NOMO-1 treated with DMSO at 0.1 percent for 48 hours (cell line): ENCODE measurements at regions not wholly inside any gene's neighbourhood (a gene's known extent, or its start where the extent isn't known, plus 50 kb on each side); places are given as distances from the start of the nearest gene placed in this dataset.

ENCODE experiments used
- DNase-seq: peaks from one replicate; lab custom pipeline; 2025; ENCODE audit not compliant: unreplicated experiment; lab: John Stamatoyannopoulos, UW

GRCh38 chr16:88315543-88316105, 67.1 kb upstream of the ZNF469 start:
- no peak for DNase-seq

- DNase-seq = no peak
Observed at GRCh38 chr16:88316151-88316550, 66.6 kb upstream of the ZNF469 start.

DNA sequence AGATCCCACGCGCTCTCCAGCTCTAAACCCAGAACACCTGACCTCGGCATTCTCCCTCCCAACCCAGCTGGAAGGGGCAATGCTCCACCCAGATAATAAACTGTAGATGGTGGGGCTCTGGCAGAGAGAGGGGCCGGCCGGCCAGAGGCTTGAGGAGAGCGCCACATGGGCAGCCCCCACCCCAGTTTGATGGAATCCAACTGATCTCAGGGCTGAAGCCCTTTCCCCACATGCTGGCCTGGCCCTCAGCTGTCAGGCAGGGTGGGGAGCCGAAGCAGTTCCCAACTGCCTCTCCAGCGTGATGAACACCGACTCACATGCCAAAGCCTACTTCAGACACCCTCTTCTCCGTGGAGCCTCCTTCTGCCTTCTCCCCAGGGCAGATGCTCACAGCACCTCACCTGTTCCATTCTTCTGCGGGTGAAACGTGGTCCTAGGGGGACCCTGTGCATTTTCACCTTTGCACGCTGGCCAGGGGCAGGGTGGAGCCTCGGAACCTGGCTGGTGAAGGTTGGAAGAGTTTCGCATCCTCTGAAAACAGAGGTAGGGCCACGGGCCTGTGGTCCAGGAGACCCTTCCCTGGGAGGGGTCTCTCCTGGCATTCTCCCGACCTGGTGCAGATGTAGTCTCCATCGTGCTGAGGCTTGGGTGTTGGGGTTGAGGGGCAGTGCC, 65.7 kb upstream of the ZNF469 start:
- DNase-seq = no peak

GRCh38 chr16:88317613-88317965, 65.2 kb upstream of the ZNF469 start:
- DNase-seq = no peak

- no peak for DNase-seq
Observed at GRCh38 chr16:88318051-88318450, 64.7 kb upstream of the ZNF469 start.

DNA sequence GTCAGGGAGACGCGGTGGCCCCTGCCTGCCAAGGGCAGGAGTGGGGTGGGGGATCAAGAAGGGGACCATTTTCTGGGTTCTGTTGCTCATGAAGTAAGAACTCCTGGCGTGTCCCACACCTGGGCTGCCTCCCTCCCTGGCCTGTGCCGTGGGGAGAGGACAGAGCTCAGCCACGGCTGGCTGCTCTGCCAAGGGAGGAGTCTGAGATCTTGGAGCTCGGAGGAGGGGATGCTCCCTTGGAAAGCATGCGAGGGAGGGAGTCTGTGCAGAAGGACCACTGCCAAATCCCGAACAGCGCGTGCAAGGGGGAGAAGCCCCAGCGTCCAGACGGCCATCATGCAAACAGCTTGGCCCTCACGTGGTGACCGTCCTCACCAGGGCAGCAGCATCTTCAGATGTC, 64.2 kb upstream of the ZNF469 start:
- DNase-seq = no peak

DNA sequence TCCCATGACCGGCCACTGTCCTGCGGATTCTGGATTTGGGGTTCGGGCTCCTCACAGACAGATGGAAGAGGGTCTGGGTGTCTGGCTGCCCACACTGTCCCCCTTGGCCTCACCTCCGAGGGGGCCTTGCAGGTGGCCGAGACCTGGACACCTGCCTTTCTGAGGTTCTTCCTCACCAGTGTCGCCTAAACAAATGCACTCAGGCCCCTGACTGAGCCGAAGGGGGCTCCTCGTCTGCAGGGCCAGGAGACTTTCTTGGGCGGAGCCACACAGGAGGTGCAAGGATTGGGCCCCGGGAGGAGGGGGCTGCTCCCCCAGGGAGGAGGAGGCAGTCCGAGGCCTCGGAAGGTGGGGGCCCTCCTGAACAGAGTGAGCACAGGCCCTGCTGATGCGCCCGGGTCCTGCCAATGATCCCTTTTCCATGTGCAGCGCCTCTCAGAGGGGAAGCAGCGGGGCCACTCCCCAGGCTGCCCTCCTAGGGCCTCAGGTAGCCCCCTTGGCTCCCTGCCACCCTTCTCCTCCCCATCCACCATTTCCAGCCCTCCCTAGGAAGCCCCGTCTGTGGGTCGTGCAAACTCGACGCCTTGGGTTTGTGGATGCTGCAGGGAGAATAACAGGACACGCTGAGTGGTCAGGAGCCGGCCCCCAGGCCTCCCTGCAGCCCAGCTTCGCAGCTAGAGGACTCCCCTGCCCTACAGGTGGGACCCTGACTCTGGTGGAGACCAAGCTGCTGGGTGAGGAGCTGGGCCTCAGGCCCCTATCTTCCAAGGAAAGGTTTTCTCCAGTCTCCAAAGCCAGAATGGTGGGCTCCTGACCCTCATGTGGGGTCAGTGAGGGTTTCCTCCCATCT, 63.4 kb upstream of the ZNF469 start:
- DNase-seq = no peak

GRCh38 chr16:88320947-88321634, 61.7 kb upstream of the ZNF469 start:
- no peak for DNase-seq

GRCh38 chr16:88321635-88322499, 60.9 kb upstream of the ZNF469 start:
- DNase-seq = no peak

DNA sequence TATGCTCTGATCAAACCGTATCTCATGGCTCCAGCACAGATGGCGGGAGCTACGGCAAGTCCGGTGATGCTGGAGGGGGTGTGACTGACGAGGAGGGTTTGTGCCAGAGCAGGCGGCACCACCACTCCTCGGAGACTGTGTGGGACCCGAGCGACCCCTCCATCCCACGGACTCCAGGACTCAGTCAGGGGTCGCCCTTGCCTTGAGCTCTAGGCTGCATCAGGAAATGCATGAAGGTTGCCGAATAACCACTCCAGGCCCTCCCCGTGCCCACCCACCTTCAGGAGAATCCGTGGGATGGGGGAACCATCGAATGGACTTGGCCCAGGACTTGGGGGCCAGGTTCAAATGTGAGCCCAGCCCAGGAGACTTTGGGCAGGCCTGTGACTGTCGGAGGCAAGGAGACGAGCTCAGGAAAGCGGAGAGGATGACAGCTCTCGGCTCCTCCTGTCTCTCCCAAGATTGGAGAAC, 60.2 kb upstream of the ZNF469 start:
- DNase-seq = no peak

GRCh38 chr16:88323041-88323440, 59.7 kb upstream of the ZNF469 start:
- no peak for DNase-seq

DNA sequence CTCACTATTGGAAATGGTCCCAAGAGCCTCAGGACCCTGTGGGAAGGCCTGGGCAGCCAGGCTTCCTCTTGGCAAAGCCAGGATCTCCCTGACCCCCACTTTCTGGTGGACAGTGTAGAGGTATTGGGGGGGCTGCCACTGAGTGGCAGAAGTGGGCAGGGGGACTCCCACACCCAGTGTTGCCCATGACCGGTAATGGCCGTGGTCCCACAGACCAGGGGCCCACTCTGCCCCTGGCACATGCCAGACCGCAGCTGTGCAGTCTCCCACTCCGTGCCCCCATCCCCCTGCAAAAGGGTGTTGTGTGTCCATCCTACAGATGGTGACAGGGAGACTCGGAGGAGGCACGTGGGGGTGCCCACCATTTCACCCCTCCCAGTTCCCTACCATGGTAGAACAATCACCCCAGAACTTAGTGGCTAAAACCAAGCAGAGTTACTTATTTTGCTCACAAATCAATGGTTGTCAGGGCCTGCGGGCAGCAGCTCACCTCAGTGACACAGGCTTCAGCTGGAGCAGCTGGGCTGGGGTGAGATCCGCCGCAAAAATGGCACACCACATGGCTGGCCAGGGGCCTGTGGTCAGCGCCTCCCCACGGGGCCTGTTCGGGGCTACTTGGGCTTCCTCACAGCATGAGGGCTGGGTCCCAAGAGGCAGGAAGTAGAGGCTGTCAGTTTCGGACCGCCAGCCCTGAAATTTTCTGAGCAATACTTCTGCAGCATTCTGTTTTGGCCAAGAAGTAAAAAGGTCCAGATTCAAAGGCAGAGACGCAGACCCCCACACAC, 59.0 kb upstream of the ZNF469 start:
- DNase-seq = no peak

DNA sequence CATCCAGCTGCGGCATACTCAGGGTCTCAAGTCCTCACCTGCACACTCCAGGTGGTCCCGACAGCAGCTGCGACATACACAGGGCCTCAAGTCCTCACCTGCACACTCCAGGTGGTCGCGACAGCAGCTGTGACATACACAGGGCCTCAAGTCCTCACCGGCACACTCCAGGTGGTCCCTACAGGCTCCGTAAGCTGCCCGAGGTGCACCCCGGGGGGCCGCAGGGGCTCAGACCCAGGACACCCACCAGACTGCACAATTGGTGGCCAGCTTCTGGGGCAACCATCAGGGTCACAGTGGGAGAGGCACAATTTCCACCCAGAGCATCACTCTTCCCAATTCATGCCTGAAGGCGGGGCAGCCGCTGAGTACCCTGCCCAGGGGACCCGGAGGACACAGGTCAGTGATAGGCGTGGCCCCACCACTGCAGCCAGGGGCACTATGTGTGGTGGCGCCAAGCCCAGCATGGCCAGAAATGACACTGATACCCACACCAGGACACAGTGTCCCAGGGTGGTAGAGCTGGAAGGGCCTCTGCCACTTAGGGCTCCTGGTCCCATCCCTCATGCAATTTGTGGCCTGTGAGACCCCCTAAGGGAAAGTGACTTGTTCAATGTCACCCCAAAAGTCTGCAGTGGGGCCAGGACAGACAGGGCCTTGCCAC, 57.5 kb upstream of the ZNF469 start:
- DNase-seq = no peak

- no peak for DNase-seq
Observed at GRCh38 chr16:88325976-88326375, 56.8 kb upstream of the ZNF469 start.

DNA sequence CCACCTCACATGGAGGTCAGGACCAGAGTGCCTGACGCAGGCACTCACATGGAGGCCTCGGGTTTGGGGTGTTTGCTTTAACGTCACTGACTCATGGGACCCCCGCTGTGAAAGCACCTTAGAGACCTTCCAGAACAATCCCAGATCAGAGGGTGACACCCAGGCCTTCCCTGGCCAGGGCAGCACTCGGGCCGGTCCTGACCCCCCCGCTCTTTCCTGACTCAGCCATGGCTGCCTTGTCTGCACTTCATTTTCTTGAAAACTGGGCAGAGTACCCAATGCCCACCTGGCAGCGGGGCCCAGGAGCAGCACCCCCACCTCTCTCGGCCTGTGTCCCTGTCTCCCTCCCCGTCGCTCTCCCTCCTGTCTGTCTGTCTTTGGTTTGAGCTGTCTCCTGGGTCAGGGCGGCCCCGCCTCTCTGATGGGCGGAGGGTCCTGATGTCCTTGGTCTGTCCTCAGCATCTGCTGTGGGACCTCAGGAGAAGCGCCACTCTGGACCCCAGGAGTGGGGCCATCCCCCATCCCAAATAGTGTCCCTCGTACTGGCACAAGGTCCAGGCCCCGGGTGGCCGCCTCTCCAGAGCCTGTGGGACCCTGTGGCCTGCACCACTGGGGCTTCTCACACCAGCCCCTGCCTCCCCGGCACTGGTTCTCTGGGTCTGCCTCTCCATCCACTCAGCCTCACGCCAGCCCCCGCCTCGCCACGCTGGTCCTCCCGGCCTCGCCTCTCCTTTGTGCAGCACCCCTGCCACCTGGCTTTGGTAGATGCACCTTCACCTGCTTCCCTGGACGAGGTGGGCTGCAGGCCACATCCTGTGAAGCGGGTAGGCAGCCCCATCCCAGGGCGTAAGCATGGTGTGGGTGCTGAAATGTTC, 55.9 kb upstream of the ZNF469 start:
- DNase-seq = no peak

GRCh38 chr16:88327561-88328312, 55.0 kb upstream of the ZNF469 start:
- DNase-seq = no peak

DNA sequence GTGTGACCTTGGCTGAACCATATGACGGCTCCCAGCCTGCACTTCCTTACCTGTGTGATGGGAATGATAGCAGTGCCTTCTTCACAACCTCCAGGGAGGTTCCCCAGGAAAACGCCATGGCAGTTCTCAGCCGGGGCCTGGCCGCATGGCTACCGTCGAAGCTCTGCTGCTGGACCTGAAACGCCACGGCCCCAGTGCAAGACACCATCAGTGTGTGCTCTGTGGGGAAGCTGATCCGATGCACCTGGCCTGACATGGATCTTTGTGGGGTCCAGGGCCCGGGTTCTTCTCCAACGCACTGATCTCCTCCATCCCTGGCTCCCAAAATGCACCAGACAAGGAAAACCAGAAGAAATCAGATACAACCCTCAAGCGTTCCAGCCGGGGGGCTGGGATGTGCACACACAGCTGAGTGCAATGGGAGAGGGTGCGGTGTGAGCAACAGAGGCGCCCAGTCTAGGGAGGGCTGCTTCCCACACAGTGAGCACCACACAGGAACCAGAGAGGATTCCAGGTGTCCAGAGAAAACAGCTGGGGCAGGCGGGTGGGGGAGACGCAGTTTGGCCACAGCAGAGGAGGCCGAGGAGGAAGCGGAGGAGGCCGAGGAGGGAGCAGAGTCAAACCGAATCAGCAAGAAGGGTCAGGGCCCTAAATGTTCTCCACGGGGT, 54.3 kb upstream of the ZNF469 start:
- DNase-seq = no peak
